ENCODE measurements at regions not wholly inside any gene's neighbourhood (a gene's known extent, or its start where the extent isn't known, plus 50 kb on each side); places are given as distances from the start of the nearest gene placed in this dataset.

DNA sequence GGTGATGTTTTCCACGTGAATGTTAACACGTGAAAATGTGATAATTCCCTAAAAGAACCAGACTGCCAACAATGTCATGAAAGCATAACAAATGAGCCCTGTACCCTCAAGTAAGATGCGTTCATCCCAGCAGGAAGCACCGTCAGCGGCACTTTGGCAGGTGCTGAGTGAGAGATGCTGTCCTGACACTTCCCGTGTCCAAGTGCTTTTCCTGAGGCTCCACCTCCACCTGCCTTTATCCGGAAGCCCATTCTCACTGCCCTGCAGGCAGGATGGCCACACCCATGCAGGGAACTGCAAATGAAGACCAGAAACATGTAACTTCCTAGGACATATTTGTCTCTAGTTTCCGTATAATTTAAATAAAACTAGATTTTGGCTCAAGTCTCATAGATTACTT, 238.0 kb upstream of the IRX2 start:
- Mint-ChIP-seq H3K36me3 (no peaks in the 10 kb centered on the region), H3K4me3 (no peak overlapping the region), H3K9me3 (peaks cover 3 to 16% of the 10 kb centered on the region in 2 donors), H3K27me3 (no peaks in the 10 kb centered on the region), H3K4me1 (no peaks in the 10 kb centered on the region), H3K27ac (no peak overlapping the region)
- DNase-seq (no peak), ATAC-seq (replicated peaks) (no peak)

DNA sequence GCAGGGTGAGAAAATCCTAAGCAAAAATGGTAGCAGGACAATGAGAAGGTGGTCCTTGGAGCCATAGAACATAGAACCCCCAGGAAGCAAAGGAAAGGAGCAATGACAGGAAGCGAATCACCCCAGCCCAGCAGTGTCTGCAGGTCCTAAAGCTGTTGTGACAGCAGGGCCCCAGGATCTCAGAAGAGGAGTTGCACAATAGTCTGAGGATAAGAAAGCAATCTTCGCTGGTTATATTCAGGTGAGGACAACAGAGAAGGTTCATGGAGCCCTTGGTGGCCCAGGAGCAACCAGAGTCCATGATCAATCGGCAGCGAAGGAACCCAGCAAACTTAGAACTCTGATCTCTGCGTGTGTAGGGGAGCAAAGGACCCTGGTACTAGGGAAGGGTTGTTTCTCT, 234.8 kb upstream of the IRX2 start:
- DNase-seq (no peak), ATAC-seq (replicated peaks) (no peak)
- Mint-ChIP-seq H3K27ac (no peak overlapping the region), H3K4me3 (no peak overlapping the region), H3K4me1 (no peaks in the 10 kb centered on the region), H3K9me3 (peaks cover 5 to 16% of the 10 kb centered on the region in 2 donors), H3K27me3 (no peaks in the 10 kb centered on the region), H3K36me3 (no peaks in the 10 kb centered on the region)

DNA sequence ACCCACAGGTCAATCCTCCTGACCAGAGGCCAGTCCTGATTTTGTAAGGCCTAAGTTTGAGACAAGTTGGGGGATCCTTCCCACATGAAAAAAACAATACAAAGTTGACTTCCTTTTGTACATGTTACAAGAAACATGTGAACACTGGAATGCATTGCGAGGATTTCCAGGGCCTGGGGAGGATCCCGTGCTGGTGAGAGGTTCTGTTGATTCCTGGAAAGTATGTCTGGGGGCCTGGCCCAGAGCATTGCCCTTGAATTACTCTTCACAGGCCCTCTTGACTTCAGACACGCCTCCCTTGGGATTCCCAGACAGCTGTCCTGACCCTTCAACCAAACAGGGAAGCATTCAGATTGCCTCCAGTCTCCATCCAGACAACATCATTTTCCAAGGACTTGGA, 234.2 kb upstream of the IRX2 start:
- Mint-ChIP-seq H3K36me3 (no peaks in the 10 kb centered on the region), H3K27ac (no peak overlapping the region), H3K9me3 (peaks cover 5 to 16% of the 10 kb centered on the region in 2 donors), H3K4me3 (no peak overlapping the region), H3K27me3 (no peaks in the 10 kb centered on the region), H3K4me1 (no peaks in the 10 kb centered on the region)
- DNase-seq (no peak), ATAC-seq (replicated peaks) (no peak)

DNA sequence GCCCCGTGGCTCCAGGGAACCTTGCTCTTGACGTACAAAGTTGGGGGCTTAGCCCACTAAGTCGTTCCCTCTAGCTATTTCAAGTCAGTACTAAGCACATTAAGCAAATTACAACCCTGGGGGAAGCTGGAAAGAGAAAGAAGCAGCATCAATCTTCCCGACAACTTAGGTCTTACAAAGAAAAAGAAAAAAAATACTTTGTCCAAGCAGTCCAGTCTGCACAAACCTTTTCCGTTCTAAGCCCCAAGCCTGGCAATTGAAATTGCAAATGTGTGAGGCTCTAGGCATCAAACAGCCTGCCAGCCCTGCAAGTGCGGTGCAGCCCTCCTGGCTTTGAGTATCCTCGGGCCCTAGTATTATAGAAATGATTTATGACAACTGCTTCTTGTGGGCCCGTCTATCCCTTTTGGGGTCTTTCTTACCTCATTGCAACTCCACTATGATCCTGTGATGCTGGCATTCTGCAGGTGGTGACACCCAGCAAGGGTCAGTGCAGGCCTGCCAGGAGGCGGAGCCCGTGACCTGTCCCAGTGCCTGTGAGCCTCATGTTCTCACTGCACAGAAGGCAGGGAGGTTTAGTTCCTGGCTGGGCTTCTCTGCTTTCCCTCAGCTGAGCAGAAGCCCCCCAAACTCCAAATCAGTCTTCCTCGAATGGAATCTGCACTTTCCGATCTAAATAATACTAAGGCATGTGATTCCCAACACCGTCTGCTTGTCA, 232.3 kb upstream of the IRX2 start:
- no peak overlapping the region for H3K27ac Mint-ChIP-seq
- no peak overlapping the region for H3K4me3 Mint-ChIP-seq
- H3K9me3 Mint-ChIP-seq = peaks cover 5 to 10% of the 10 kb centered on the region in 2 donors
- no peak for ATAC-seq (replicated peaks)
- no peaks in the 10 kb centered on the region for H3K27me3 Mint-ChIP-seq
- DNase-seq = no peak
- H3K4me1 Mint-ChIP-seq = no peaks in the 10 kb centered on the region
- H3K36me3 Mint-ChIP-seq = no peaks in the 10 kb centered on the region

DNA sequence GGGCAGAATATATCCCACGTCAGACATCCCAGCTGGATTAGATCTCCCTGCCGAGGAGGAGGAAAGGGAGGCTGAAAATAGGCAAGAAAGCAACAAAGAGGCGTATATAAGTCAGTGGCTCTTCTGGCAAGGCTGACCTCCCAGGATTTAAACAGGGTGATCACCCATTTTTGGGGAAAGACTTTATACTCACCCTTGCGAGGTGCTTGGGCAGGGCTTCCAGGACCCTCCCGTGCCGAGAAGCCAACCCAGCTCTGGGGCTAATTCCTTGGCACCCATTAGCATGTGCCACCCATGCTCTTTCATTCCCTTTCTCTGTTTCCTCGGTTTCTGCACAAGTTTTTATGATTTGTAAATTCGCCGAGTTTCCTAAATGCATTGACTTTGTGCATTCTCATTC, 230.2 kb upstream of the IRX2 start:
- Mint-ChIP-seq H3K4me1 (no peaks in the 10 kb centered on the region), H3K27ac (no peak overlapping the region), H3K36me3 (no peaks in the 10 kb centered on the region), H3K9me3 (peaks cover 7 to 8% of the 10 kb centered on the region in 2 donors), H3K4me3 (no peak overlapping the region), H3K27me3 (no peaks in the 10 kb centered on the region)
- DNase-seq = no peak
- ATAC-seq (replicated peaks) = no peak

DNA sequence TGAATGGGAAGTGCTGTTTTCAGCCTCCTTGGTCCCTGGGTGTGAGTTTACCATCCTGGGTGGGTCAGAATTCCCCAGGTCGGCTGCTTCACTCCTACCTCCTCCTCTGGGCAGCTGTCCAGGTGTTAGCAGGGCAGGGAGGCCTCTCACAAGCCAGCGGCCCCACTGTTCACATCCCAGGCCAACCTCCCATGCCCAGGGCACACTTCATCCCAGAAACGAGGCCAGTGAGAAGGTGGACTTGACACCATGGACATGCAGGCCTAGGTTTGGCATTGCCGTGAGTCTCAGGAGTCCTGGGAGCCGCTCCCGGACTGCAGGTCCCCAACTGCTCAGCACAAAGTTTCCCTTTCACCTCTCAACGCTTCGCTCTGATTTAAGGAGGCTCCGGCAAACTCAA, 229.6 kb upstream of the IRX2 start:
- Mint-ChIP-seq H3K4me3 (no peak overlapping the region), H3K4me1 (no peaks in the 10 kb centered on the region), H3K27ac (no peak overlapping the region), H3K9me3 (peaks cover 11% of the 10 kb centered on the region in 2 donors), H3K27me3 (no peaks in the 10 kb centered on the region), H3K36me3 (no peaks in the 10 kb centered on the region)
- no peak for DNase-seq
- ATAC-seq (replicated peaks) = no peak

DNA sequence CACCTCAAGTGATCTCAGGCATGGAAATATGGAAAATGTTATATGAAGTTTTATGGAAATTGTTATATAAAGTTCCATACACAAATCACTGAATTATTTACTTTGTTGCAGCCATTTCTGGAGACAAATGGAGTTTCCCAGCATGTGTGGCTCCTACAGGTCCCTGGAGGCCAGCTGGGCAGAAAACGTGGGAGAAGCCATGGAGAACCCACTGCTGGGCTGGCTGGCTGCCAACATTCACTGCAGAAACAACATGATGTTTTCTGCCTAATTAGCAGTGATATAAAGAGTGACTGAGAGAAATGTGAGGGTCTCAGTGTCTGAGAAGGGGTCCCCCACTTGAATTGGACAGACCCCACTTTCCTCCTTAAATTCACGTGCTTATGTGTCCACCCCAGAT, 208.8 kb upstream of the IRX2 start:
- no peaks in the 10 kb centered on the region for H3K4me1 Mint-ChIP-seq
- no peak overlapping the region for H3K27ac Mint-ChIP-seq
- ATAC-seq (replicated peaks) = no peak
- H3K27me3 Mint-ChIP-seq = no peaks in the 10 kb centered on the region
- DNase-seq = no peak
- H3K4me3 Mint-ChIP-seq = no peak overlapping the region
- no peaks in the 10 kb centered on the region for H3K36me3 Mint-ChIP-seq
- H3K9me3 Mint-ChIP-seq = peaks cover 11 to 18% of the 10 kb centered on the region in 2 donors

DNA sequence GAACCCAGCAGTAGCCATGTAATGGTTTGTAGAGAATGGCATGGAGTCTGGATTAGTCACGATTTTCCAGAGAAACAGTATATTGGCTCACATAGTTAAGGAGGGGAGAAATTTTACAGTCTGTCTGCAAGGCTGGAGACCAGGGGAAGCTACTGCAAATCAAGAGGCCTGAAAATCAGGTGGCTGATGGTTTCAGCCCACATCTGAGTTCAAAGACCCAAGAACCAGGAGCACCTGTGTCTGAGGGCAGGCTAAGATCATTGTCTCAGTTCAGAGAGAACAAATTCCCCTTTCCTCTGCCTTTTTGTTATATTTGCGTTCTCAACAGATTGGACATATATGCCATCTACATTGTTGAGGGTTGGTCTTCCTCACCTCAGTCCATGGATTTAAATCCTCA, 207.5 kb upstream of the IRX2 start:
- Mint-ChIP-seq H3K9me3 (peaks cover 15 to 21% of the 10 kb centered on the region in 2 donors), H3K4me1 (no peaks in the 10 kb centered on the region), H3K36me3 (no peaks in the 10 kb centered on the region), H3K27me3 (no peaks in the 10 kb centered on the region), H3K27ac (no peak overlapping the region), H3K4me3 (no peak overlapping the region)
- no peak for ATAC-seq (replicated peaks)
- no peak for DNase-seq

DNA sequence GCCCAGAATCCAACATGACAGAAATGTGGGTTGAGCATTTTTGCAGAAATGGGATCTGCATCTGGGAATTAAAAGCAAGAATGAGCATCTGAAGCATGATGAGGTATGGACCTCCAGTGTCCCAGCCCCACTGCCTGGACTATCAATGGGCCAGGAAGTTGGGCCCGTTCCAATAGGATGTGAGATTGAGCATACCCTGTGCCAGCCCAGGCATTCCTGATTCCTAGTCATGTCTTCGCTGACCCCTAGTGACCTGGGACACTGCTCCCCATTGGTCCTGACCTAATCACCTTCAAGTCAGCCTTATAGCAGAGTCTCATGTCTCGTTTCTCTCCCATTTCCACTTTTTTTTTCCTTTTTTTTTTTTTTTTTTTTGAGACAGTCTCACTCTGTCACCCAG, 197.4 kb upstream of the IRX2 start:
- no peaks in the 10 kb centered on the region for H3K36me3 Mint-ChIP-seq
- ATAC-seq (replicated peaks) (no peak), DNase-seq (no peak)
- peaks cover 5 to 10% of the 10 kb centered on the region in 2 donors for H3K9me3 Mint-ChIP-seq
- H3K4me1 Mint-ChIP-seq = no peaks in the 10 kb centered on the region
- no peak overlapping the region for H3K4me3 Mint-ChIP-seq
- no peaks in the 10 kb centered on the region for H3K27me3 Mint-ChIP-seq
- no peak overlapping the region for H3K27ac Mint-ChIP-seq

DNA sequence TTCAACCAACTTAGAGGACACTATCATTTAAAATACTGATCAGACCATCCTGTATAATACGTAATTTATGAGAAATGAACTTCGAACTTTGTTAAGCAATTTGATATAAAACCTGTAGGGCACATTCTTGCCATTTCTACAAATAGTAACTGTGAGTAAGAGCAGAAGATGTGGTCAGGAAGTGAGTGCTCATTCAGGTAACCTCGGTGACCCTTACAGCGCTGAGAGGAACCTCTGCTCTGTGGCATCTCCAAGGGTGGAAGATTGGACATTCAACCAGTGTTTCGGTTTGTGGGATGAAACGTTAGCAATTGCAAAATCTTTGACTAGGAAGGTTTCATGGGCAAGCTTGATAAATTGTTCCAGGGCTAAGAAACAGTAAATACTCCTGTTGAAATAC, 194.8 kb upstream of the IRX2 start:
- H3K36me3 Mint-ChIP-seq = no peaks in the 10 kb centered on the region
- H3K27me3 Mint-ChIP-seq = no peaks in the 10 kb centered on the region
- H3K9me3 Mint-ChIP-seq = peaks cover 0 to 16% of the 10 kb centered on the region in 2 donors
- no peak overlapping the region for H3K4me3 Mint-ChIP-seq
- H3K27ac Mint-ChIP-seq = no peak overlapping the region
- H3K4me1 Mint-ChIP-seq = no peaks in the 10 kb centered on the region
- ATAC-seq (replicated peaks) (no peak), DNase-seq (no peak)

DNA sequence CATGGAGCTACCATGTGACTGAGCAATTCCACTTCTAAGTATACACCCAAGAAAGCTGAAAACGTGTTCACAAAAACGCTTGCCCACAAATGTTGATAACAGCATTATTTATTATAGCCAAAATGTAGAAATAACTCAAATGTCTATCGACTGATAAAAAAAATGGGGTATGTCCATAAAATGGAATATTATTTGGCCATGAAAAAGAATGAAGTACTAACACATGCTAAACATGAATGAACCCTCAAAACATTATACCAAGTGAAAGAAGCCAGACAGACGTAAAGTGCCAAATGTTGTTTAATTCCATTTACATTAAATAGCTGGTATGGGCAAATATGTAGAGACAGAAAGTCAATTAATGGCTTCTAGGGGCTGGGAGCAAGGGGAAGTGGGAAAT, 184.9 kb upstream of the IRX2 start:
- no peaks in the 10 kb centered on the region for H3K4me1 Mint-ChIP-seq
- H3K27me3 Mint-ChIP-seq = no peaks in the 10 kb centered on the region
- H3K9me3 Mint-ChIP-seq = peaks cover 0 to 4% of the 10 kb centered on the region in 2 donors
- no peak overlapping the region for H3K4me3 Mint-ChIP-seq
- H3K36me3 Mint-ChIP-seq = no peaks in the 10 kb centered on the region
- DNase-seq (no peak), ATAC-seq (replicated peaks) (no peak)
- H3K27ac Mint-ChIP-seq = no peak overlapping the region

DNA sequence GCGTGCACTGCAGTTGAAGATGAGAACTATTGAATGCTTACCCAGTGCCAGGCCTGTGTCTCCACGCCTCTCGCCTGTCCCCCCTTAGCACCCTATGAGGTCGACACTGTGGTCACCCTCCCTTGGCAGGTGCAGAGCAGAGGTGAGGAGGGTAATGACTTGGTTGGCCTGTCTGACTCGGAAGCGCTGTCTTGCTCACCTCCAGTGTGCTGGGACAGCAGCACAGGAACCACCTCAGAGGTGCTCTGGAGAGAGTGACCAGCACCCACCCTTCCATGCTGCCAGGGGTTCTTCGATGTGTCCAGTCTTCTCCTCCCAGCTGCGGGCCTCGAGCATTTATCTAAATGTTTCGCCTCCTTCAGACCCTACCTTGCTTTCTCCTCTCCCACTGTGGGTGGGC, 178.3 kb upstream of the IRX2 start:
- H3K36me3 Mint-ChIP-seq = no peaks in the 10 kb centered on the region
- no peak for ATAC-seq (replicated peaks)
- H3K4me1 Mint-ChIP-seq = no peaks in the 10 kb centered on the region
- no peak overlapping the region for H3K27ac Mint-ChIP-seq
- H3K9me3 Mint-ChIP-seq = peaks cover 0 to 4% of the 10 kb centered on the region in 2 donors
- H3K27me3 Mint-ChIP-seq = no peaks in the 10 kb centered on the region
- DNase-seq = no peak
- no peak overlapping the region for H3K4me3 Mint-ChIP-seq

DNA sequence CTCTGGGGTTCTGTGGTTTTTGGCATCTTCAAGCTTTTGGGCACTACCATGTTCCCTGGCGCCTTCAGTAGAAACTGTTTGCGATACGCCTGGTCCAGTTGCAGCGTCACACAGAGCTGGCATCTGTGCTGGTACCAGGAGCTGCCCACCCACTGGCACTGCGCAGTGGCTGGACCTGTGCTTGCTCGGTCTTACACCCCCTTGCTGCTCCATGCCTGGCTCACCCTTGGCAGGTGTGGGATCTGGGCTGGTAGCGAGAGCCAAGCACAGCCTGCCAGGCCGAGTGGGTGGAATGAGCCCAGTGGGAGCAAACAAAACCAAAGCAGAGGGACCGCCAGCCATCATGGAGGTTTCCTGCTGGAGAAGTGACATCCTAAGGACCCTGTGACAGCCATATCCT, 170.2 kb upstream of the IRX2 start:
- Mint-ChIP-seq H3K4me1 (no peaks in the 10 kb centered on the region), H3K4me3 (no peak overlapping the region), H3K36me3 (no peaks in the 10 kb centered on the region), H3K9me3 (peaks cover 4 to 11% of the 10 kb centered on the region in 2 donors), H3K27me3 (no peaks in the 10 kb centered on the region), H3K27ac (no peak overlapping the region)
- ATAC-seq (replicated peaks) (no peak), DNase-seq (no peak)

DNA sequence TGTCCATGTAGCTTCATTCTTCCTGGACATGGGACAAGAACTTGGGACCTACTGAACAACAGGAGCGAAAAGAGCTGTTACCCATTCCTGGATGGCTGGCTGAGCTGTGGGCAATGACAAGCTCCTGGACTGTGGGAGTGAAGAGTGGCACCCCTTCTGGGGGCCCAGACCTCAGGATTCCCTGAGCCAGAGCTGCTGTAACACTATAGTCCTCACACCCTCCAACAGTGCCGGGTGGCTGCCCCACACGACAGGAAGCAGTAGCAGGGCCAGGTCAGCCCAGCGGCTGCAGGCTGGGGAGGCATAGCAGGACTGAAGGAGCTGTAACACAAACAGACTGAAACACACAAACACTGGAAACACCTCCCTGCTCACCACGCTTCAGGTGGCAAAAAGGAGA, 169.7 kb upstream of the IRX2 start:
- Mint-ChIP-seq H3K4me1 (no peaks in the 10 kb centered on the region), H3K4me3 (no peak overlapping the region), H3K27me3 (no peaks in the 10 kb centered on the region), H3K9me3 (peaks cover 4 to 11% of the 10 kb centered on the region in 2 donors), H3K36me3 (no peaks in the 10 kb centered on the region), H3K27ac (no peak overlapping the region)
- DNase-seq (no peak), ATAC-seq (replicated peaks) (no peak)

DNA sequence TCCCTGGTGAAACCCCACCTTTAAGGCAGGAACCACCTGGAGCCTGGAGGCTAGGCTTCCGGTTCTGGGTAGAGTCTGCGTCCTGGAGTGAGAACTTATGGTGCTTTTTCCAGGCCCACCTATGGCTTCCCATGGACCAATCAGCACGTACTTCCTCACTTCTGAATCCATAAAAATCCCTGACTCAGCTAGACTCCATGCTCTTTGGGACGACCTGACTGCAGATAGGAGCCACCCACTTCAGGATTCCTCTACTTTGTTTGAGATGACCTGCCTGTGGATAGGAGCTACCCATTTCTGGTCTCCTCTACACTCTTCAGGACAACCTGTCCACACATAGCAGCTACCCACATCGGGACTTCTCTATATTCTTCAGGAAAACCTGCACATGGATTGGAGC, 168.8 kb upstream of the IRX2 start:
- Mint-ChIP-seq H3K4me1 (no peaks in the 10 kb centered on the region), H3K36me3 (no peaks in the 10 kb centered on the region), H3K27ac (no peak overlapping the region), H3K27me3 (no peaks in the 10 kb centered on the region), H3K9me3 (peaks cover 4 to 11% of the 10 kb centered on the region in 2 donors), H3K4me3 (no peak overlapping the region)
- DNase-seq (no peak), ATAC-seq (replicated peaks) (no peak)
